ENCODE measurements at regions not wholly inside any gene's neighbourhood (a gene's known extent, or its start where the extent isn't known, plus 50 kb on each side); places are given as distances from the start of the nearest gene placed in this dataset.
"Not testable (repeated sequence)": the region's sequence is repeated elsewhere in the genome, so short reads cannot be mapped to it uniquely, and the experiment has no call there.

DNA sequence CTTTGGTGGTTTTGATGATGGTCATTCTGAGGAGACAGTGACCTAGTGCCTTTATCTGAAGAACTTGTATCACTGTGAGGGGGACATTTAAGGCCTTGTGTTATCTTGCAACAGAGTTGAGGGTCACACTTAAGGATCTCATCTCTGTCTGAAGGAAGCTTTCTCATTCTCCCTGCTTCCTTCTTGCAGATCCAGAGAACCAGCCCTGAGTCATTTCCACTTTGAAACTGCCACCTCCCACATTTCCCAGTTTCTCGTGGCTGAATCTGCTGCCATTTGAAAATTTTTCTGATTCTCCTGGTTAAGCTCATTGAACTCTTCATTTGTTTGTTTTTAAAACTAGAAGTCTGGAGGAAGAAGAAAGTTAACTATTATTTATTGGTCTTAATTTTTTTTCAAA, 190.2 kb upstream of the CDH11 start:
- Histone ChIP-seq H3K4me3 (IDR thresholded peaks at IDR 0.05; ENCODE audit: insufficient read depth, low read depth, low read length) (no peak overlapping the region), H3K9ac (no peak overlapping the region), H2AFZ (ENCODE audit: low read depth) (no peak overlapping the region), H3K27ac (no peak overlapping the region), H3K27me3 (ENCODE audit: insufficient read depth, low read depth) (no peaks in the 10 kb centered on the region), H3K36me3 (ENCODE audit: insufficient read depth) (no peaks in the 10 kb centered on the region), H3K4me2 (no peak overlapping the region), H3K4me1 (ENCODE audit: low read depth, poor library complexity, severe bottlenecking) (no peaks in the 10 kb centered on the region), H3K79me2 (ENCODE audit: insufficient read depth, low read depth) (no peaks in the 10 kb centered on the region), H4K20me1 (ENCODE audit: insufficient read depth) (no peaks in the 10 kb centered on the region)
- TF ChIP-seq, protein P1, sequence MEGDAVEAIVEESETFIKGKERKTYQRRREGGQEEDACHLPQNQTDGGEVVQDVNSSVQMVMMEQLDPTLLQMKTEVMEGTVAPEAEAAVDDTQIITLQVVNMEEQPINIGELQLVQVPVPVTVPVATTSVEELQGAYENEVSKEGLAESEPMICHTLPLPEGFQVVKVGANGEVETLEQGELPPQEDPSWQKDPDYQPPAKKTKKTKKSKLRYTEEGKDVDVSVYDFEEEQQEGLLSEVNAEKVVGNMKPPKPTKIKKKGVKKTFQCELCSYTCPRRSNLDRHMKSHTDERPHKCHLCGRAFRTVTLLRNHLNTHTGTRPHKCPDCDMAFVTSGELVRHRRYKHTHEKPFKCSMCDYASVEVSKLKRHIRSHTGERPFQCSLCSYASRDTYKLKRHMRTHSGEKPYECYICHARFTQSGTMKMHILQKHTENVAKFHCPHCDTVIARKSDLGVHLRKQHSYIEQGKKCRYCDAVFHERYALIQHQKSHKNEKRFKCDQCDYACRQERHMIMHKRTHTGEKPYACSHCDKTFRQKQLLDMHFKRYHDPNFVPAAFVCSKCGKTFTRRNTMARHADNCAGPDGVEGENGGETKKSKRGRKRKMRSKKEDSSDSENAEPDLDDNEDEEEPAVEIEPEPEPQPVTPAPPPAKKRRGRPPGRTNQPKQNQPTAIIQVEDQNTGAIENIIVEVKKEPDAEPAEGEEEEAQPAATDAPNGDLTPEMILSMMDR (conservative IDR thresholded peaks at IDR 0.05; ENCODE audit: low read depth, low read length), result no peak

DNA sequence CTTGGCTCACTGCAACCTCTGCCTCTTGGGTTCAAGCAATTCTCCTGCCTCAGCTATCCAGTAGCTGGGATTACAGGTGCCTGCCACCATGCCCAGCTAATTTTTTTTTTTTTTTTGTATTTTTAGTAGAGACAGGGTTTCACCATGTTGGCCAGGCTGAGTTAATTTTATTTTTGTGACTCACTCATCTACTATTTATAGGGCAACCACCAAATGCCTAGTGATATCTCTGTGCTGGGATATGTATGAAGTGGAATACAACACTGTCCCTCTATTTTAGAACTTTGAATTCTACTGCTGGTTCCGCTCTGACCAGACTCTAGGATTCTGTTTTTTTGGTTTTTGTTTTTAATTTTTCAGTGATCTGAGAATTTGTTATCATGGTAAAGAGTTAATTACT, 188.6 kb upstream of the CDH11 start:
- not testable (repeated sequence) for H3K9ac ChIP-seq; H3K27ac ChIP-seq; H3K79me2 ChIP-seq (ENCODE audit: insufficient read depth, low read depth); H3K4me1 ChIP-seq (ENCODE audit: low read depth, poor library complexity, severe bottlenecking); H4K20me1 ChIP-seq (ENCODE audit: insufficient read depth); H3K4me3 ChIP-seq (IDR thresholded peaks at IDR 0.05; ENCODE audit: insufficient read depth, low read depth, low read length); H3K36me3 ChIP-seq (ENCODE audit: insufficient read depth); H2AFZ ChIP-seq (ENCODE audit: low read depth); H3K27me3 ChIP-seq (ENCODE audit: insufficient read depth, low read depth); H3K4me2 ChIP-seq

DNA sequence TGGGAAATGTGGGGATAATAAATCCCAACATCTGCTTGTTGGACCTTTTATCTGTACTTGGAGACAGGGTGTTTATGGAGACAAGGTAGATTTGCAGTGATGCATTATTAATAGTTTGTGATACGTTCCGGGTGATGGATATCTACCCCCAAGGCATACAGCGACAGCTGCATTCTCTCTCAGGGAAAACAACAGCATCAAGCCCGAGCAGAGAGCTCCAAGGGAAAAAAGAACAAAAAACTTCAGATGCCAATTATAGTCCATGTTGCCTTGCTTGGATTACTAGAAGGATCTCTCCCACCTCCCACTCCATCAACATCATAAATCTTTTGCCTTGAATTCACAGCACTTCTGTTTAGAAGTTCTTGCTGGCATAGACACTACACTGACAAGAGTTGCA, 187.5 kb upstream of the CDH11 start:
- TF ChIP-seq, protein P1 (conservative IDR thresholded peaks at IDR 0.05; ENCODE audit: low read depth, low read length), result no peak

DNA sequence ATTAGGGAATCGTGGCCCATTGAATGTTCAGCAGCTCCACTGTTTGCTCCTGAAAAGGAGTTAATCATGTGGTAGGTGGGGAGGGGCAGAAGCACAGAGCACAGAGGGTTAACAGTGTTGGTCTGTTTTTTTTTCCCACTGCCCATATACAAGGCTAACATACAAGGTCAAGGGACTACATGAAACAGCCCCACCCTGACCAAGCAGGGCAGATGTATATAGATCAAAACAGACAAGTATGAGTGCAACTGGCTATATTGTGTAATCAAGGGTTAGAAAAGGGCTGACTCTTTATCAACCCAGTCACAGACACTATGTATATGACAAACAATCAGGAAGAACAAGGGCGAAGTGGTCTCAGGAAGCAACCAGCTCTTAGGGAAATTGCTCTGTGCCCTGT, 186.6 kb upstream of the CDH11 start:
- Histone ChIP-seq H3K4me1 (ENCODE audit: low read depth, poor library complexity, severe bottlenecking) (no peaks in the 10 kb centered on the region), H3K9ac (no peak overlapping the region), H3K36me3 (ENCODE audit: insufficient read depth) (no peaks in the 10 kb centered on the region), H3K27me3 (ENCODE audit: insufficient read depth, low read depth) (no peaks in the 10 kb centered on the region), H3K79me2 (ENCODE audit: insufficient read depth, low read depth) (no peaks in the 10 kb centered on the region), H3K4me3 (IDR thresholded peaks at IDR 0.05; ENCODE audit: insufficient read depth, low read depth, low read length) (no peak overlapping the region), H3K27ac (no peak overlapping the region), H4K20me1 (ENCODE audit: insufficient read depth) (no peaks in the 10 kb centered on the region), H2AFZ (ENCODE audit: low read depth) (no peak overlapping the region), H3K4me2 (no peak overlapping the region)
- TF ChIP-seq, protein P1 (conservative IDR thresholded peaks at IDR 0.05; ENCODE audit: low read depth, low read length), result no peak

More for the DNA sequence above, 187.5 kb upstream of the CDH11 start:
- H2AFZ ChIP-seq (ENCODE audit: low read depth), result no peak overlapping the region
- H4K20me1 ChIP-seq (ENCODE audit: insufficient read depth), result no peaks in the 10 kb centered on the region
- no peak overlapping the region for H3K4me3 ChIP-seq (IDR thresholded peaks at IDR 0.05; ENCODE audit: insufficient read depth, low read depth, low read length)
- H3K27ac ChIP-seq, result no peak overlapping the region
- H3K27me3 ChIP-seq (ENCODE audit: insufficient read depth, low read depth), result no peaks in the 10 kb centered on the region
- no peaks in the 10 kb centered on the region for H3K36me3 ChIP-seq (ENCODE audit: insufficient read depth)
- H3K4me1 ChIP-seq (ENCODE audit: low read depth, poor library complexity, severe bottlenecking), result no peaks in the 10 kb centered on the region
- H3K9ac ChIP-seq, result no peak overlapping the region
- no peak overlapping the region for H3K4me2 ChIP-seq
- no peaks in the 10 kb centered on the region for H3K79me2 ChIP-seq (ENCODE audit: insufficient read depth, low read depth)

DNA sequence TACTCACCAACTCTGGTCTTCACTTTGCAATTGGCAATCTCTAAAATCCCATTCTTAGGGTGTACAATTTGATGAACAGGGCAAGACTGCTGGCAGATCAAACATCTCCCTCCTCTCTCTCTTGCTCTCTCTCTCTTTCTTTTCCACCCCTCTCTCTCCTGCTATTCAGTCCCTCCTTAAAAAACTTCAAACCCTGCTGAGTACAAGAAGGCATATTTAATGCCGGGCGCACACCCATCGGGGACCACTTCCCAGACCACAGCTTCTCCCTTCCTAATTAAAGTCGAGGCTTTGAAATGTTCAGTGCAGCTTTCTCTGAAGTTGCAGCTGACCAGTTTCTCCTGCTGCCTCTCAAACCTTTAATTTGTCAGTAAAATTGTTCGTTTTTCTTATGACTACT, 185.4 kb upstream of the CDH11 start:
- Histone ChIP-seq H3K27ac (no peak overlapping the region), H3K36me3 (ENCODE audit: insufficient read depth) (no peaks in the 10 kb centered on the region), H3K27me3 (ENCODE audit: insufficient read depth, low read depth) (no peaks in the 10 kb centered on the region), H3K4me2 (no peak overlapping the region), H4K20me1 (ENCODE audit: insufficient read depth) (no peaks in the 10 kb centered on the region), H3K4me1 (ENCODE audit: low read depth, poor library complexity, severe bottlenecking) (no peaks in the 10 kb centered on the region), H3K9ac (no peak overlapping the region), H3K79me2 (ENCODE audit: insufficient read depth, low read depth) (no peaks in the 10 kb centered on the region), H3K4me3 (IDR thresholded peaks at IDR 0.05; ENCODE audit: insufficient read depth, low read depth, low read length) (no peak overlapping the region), H2AFZ (ENCODE audit: low read depth) (no peak overlapping the region)
- TF ChIP-seq, protein P1 (conservative IDR thresholded peaks at IDR 0.05; ENCODE audit: low read depth, low read length), result no peak
